ENCODE measurements at regions not wholly inside any gene's neighbourhood (a gene's known extent, or its start where the extent isn't known, plus 50 kb on each side); places are given as distances from the start of the nearest gene placed in this dataset.

- Histone ChIP-seq H3K9me3 (ENCODE audit: control insufficient read depth in 2 of 3, insufficient read depth in 1 of 3, low read length in 3 of 3) (no peaks in the 10 kb centered on the region), H3K27me3 (ENCODE audit: control insufficient read depth, insufficient read depth, low read length) (no peaks in the 10 kb centered on the region), H3K9ac (ENCODE audit: low read length in 3 of 3) (no peak overlapping the region), H3K4me1 (ENCODE audit: control insufficient read depth in 2 of 3, insufficient read depth in 2 of 3, low read depth in 1 of 3, low read length in 3 of 3) (no peaks in the 10 kb centered on the region), H3K36me3 (ENCODE audit: control insufficient read depth in 2 of 3, insufficient read depth in 3 of 3, low read length in 3 of 3) (no peaks in the 10 kb centered on the region), H3K27ac (ENCODE audit: low read depth in 2 of 2, low read length in 2 of 2) (no peak overlapping the region), H3K4me3 (ENCODE audit: low read length in 3 of 3) (no peak overlapping the region)
- TF ChIP-seq, protein P1, sequence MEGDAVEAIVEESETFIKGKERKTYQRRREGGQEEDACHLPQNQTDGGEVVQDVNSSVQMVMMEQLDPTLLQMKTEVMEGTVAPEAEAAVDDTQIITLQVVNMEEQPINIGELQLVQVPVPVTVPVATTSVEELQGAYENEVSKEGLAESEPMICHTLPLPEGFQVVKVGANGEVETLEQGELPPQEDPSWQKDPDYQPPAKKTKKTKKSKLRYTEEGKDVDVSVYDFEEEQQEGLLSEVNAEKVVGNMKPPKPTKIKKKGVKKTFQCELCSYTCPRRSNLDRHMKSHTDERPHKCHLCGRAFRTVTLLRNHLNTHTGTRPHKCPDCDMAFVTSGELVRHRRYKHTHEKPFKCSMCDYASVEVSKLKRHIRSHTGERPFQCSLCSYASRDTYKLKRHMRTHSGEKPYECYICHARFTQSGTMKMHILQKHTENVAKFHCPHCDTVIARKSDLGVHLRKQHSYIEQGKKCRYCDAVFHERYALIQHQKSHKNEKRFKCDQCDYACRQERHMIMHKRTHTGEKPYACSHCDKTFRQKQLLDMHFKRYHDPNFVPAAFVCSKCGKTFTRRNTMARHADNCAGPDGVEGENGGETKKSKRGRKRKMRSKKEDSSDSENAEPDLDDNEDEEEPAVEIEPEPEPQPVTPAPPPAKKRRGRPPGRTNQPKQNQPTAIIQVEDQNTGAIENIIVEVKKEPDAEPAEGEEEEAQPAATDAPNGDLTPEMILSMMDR (IDR thresholded peaks at IDR 0.05; ENCODE audit: borderline replicate concordance, extremely low read depth, insufficient read depth) = no peak
- no peak for FAIRE-seq
- no peak for DNase-seq
- intact Hi-C loops (cut with DNase I) = no loop called here
These were observed 121.8 kb upstream of the AJAP1 start for GRCh38 chr1:4532656-4533055.

DNA sequence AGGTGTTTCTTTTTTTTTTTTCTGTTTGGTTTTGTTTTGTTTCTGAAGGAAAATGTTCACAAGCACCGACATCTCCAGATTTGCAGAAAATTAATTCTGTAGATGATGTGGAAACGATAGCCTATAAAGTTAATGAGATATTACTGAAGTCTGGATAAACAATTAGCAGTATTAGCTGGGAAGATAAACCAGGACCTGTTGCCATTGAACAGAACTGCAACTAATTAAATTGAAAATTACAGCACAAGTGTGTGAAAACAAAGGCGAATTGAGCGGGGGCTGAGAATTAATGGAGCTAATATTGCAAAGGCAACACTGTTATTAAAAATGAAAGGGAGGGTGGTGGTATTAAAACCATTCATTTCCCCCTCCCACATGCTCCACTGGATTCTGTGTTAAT lies 107.5 kb upstream of the AJAP1 start:
- Histone ChIP-seq H3K4me1 (ENCODE audit: control insufficient read depth in 2 of 3, insufficient read depth in 2 of 3, low read depth in 1 of 3, low read length in 3 of 3) (no peaks in the 10 kb centered on the region), H3K9ac (ENCODE audit: low read length in 3 of 3) (no peak overlapping the region), H3K27ac (ENCODE audit: low read depth in 2 of 2, low read length in 2 of 2) (no peak overlapping the region), H3K9me3 (ENCODE audit: control insufficient read depth in 2 of 3, insufficient read depth in 1 of 3, low read length in 3 of 3) (peaks cover 0 to 9% (median 0%) of the 10 kb centered on the region in 3 donors), H3K36me3 (ENCODE audit: control insufficient read depth in 2 of 3, insufficient read depth in 3 of 3, low read length in 3 of 3) (no peaks in the 10 kb centered on the region), H3K4me3 (ENCODE audit: low read length in 3 of 3) (no peak overlapping the region), H3K27me3 (ENCODE audit: control insufficient read depth, insufficient read depth, low read length) (no peaks in the 10 kb centered on the region)
- DNase-seq (no peak), FAIRE-seq (no peak)
- TF ChIP-seq, protein P1 (IDR thresholded peaks at IDR 0.05; ENCODE audit: borderline replicate concordance, extremely low read depth, insufficient read depth) = no peak
- intact Hi-C loops (cut with DNase I) = no loop called here

DNA sequence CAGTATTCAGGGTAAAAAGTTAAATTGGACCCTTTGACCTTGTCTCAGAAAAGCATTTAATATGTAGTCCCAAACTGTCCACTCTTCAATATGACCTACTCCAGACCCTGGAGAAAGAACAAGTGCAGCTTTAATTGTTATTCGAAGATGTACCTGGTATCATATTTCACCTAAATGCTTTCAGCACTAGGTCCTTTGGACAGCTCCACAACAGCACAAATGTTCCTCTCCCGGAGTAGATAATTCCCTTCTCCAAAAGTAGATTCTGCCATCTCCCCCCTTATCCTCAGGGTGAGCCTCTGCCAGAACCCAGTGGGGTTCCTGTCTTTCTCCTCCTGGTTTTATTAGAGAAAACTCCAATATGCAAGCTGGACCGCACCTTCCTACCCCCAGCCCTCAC lies 104.5 kb upstream of the AJAP1 start:
- Histone ChIP-seq H3K4me1 (ENCODE audit: control insufficient read depth in 2 of 3, insufficient read depth in 2 of 3, low read depth in 1 of 3, low read length in 3 of 3) (no peaks in the 10 kb centered on the region), H3K27me3 (ENCODE audit: control insufficient read depth, insufficient read depth, low read length) (no peaks in the 10 kb centered on the region), H3K9me3 (ENCODE audit: control insufficient read depth in 2 of 3, insufficient read depth in 1 of 3, low read length in 3 of 3) (no peaks in the 10 kb centered on the region), H3K36me3 (ENCODE audit: control insufficient read depth in 2 of 3, insufficient read depth in 3 of 3, low read length in 3 of 3) (no peaks in the 10 kb centered on the region), H3K9ac (ENCODE audit: low read length in 3 of 3) (no peak overlapping the region), H3K4me3 (ENCODE audit: low read length in 3 of 3) (no peak overlapping the region), H3K27ac (ENCODE audit: low read depth in 2 of 2, low read length in 2 of 2) (no peak overlapping the region)
- DNase-seq (peak in 3 of 5 donors; percentile 41 to 71 (median 69)), FAIRE-seq (no peak)
- TF ChIP-seq, protein P1 (IDR thresholded peaks at IDR 0.05; ENCODE audit: borderline replicate concordance, extremely low read depth, insufficient read depth) = no peak
- intact Hi-C loops (cut with DNase I) = no loop called here

DNA sequence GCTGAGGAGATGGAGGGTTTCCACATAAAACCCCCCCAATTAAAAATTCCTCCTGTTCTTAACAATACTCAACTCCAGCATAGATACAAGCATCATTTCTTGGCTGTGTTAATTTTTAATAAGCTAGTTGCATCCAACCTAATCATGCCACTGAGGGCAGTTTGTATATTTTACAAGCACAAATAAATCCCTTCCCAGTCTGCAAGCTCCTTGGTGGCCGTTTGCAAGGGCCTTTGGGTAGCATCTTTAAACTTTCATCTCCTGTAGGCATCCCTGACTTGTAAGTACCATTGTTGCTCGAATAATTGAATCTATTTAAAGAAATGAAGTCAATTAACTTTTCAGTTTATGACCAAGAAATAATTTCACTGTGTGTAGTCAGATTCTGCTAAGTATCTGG lies 103.5 kb upstream of the AJAP1 start:
- H3K27me3 ChIP-seq (ENCODE audit: control insufficient read depth, insufficient read depth, low read length) = no peaks in the 10 kb centered on the region
- DNase-seq = no peak
- no peak overlapping the region for H3K4me3 ChIP-seq (ENCODE audit: low read length in 3 of 3)
- H3K9ac ChIP-seq (ENCODE audit: low read length in 3 of 3) = no peak overlapping the region
- H3K9me3 ChIP-seq (ENCODE audit: control insufficient read depth in 2 of 3, insufficient read depth in 1 of 3, low read length in 3 of 3) = no peaks in the 10 kb centered on the region
- TF ChIP-seq, protein P1 (IDR thresholded peaks at IDR 0.05; ENCODE audit: borderline replicate concordance, extremely low read depth, insufficient read depth) = no peak
- intact Hi-C loops (cut with DNase I) = no loop called here
- H3K36me3 ChIP-seq (ENCODE audit: control insufficient read depth in 2 of 3, insufficient read depth in 3 of 3, low read length in 3 of 3) = no peaks in the 10 kb centered on the region
- no peak for FAIRE-seq
- H3K4me1 ChIP-seq (ENCODE audit: control insufficient read depth in 2 of 3, insufficient read depth in 2 of 3, low read depth in 1 of 3, low read length in 3 of 3) = no peaks in the 10 kb centered on the region
- no peak overlapping the region for H3K27ac ChIP-seq (ENCODE audit: low read depth in 2 of 2, low read length in 2 of 2)

All from kidney (tissue), 13 donors.